RCC 7860 (cell line): ENCODE measurements at regions not wholly inside any gene's neighbourhood (a gene's known extent, or its start where the extent isn't known, plus 50 kb on each side); places are given as distances from the start of the nearest gene placed in this dataset.

Source experiments
- DNase-seq: peaks from one replicate; pipeline ENCODE4 v3.0.0-alpha.2; 2015; ENCODE audit warnings: low spot score
- FAIRE-seq: peaks from 2 replicates; lab custom pipeline; 2012; peaks lifted over from hg19 to GRCh38; lab: Jason Lieb, UNC

DNA sequence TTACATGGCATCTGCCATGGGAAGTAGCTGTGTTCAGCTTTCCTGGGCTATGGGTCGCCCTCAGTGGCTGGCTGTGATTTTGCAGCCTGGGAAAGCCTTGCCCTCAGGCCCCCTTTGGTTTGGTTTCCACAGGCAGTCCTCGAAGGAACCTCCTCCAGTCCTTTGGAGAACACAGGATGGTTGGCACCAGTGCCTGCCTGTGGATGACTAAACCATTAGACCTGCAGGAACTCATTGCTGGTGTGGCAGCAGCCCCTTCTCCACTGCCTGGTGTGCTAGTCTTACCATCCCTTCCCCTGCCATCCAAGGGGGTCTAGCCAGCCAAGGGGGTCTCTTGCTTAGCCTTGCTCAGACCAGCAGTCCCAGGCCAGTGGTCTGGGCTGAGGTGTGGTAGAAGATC, 71.4 kb upstream of the PJA1 start:
- FAIRE-seq, result no peak
- DNase-seq, result no peak

- FAIRE-seq, result no peak
- no peak for DNase-seq
These were observed 69.4 kb upstream of the PJA1 start for GRCh38 chrX:69234624-69235023.

DNA sequence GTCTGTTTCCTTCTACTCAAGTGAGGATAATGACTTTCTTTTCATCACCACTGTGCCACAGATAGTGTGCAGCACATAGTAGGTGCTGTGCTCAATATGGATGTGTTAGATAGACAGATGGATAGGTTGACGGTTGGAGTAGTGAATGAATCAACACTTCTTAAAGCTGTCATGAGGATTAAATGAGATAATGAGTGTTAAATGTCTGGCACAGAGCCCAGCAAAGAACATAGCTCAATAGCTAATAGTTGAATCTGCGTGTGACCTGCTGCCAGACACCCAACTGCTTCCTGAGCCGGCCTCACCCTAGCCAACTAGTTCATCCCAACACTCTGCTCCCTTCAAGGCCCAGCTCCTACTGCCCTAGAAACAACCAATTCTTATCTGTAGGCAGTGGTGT, 67.7 kb upstream of the PJA1 start:
- DNase-seq (no peak), FAIRE-seq (no peak)

- no peak for FAIRE-seq
- DNase-seq, result no peak
These were observed 66.7 kb upstream of the PJA1 start for GRCh38 chrX:69231903-69232302.

GRCh38 chrX:69229436-69229835, 64.2 kb upstream of the PJA1 start:
- peak; percentile 64 for DNase-seq
- FAIRE-seq, result no peak

GRCh38 chrX:69228732-69229131, 63.5 kb upstream of the PJA1 start:
- FAIRE-seq (no peak), DNase-seq (no peak)

- DNase-seq, result no peak
- FAIRE-seq, result no peak
These were observed 61.4 kb upstream of the PJA1 start for GRCh38 chrX:69226459-69227158.

- FAIRE-seq (no peak), DNase-seq (peak; percentile 20)
These were observed 57.1 kb upstream of the PJA1 start for GRCh38 chrX:69222103-69223090.

DNA sequence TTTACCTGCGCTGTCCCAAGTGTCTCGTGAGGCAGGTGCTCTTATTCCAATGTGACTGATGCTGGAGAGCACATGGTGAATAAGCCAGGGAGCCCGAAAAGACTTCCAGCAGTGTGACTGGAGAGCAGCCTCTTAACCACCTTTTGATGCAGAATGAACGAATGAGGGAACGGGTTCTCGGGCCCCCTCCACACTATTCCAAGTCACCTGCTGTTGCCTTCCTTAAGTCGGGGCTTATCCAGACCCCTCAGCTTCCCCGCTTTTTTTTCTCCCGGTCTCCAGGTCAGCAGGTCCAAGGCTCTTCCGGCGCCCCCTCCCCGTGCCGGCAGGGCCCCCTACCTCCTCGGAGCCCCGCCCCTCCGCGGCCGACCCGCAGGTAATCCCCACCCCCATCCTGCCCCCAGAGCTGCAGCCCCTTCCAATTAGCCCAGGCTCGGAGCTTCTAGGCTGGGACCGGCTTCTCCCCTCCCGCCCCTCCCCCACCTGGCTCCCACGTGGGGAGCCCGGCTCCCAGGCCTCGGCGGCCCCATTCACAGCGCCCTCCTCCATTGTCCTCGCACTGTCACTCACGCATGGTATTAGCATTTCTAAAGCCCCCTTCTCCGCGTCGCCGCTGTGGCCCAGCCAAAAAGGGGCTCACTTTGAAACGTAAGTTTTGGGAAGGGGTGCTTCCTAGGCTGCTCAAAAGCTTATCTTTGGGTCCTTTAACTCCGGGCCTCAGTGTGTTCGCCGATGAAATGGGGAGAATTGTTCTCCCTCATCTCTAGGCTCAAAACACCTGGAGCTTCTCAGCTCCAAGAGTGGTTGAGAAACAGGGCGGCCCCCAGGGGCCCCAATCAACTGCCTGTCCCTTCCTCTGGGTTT, 56.2 kb upstream of the PJA1 start:
- FAIRE-seq (no peak), DNase-seq (no peak)

- DNase-seq, result no peak
- FAIRE-seq, result no peak
These were observed 53.2 kb upstream of the PJA1 start for GRCh38 chrX:69218407-69218997.

DNA sequence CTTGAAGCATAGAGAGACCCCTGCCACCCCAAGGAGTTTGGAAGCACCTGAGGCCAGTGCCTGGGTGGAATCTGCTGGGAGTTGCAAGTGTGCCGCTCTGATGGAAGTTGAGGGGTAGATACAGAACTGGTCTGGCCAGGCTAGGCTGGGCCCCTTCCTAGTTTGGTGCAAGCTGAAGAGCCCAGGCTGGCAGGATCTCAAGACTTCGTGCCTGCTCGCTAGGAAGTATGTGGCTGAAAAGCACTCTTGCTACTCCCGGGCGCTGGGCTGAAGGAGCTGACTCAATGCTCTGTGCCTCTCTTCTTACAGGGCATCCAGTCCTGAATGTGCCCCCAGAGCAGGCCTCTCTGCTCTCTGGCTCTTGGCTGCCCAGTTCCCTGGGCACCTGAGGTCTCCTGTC, 51.7 kb upstream of the PJA1 start:
- DNase-seq, result no peak
- no peak for FAIRE-seq

GRCh38 chrX:69216446-69216845, 51.2 kb upstream of the PJA1 start:
- FAIRE-seq (no peak), DNase-seq (no peak)

DNA sequence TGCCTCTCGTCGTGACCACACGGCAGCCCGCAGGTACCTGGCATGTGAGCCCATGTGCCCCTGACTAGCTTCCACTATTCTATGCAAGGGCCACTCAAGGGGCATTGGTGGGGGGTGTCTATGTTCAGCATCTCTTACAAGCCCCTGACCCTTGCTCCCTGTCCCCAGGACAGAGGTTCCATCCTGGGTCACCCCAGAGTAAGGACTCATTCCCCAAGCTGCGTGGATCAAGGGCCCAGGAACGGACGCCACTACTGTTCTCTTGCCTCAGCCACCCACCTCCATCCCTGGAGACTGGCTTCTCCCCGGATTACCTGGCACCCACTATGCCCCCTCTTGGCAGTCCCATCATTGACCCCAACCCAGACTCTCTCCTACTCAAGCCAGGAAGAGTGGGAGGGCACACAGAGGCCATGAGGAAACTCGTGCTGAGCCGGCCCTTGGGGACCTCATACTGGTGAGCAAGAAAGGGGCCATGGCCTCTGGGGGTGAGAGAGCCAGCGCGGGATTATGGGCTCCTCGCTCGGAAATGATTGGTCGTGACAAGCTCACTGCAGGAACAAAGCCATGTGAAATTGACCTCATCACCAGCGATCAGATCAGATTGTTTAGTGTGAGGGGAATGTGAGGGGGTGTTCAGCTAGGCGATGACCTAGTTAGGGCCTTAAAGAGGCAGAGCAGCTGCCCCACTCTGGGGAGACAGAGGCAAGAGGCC, 50.1 kb upstream of the PJA1 start:
- FAIRE-seq (no peak), DNase-seq (no peak)
